Left renal cortex interstitium (tissue), 4 donors: ENCODE measurements at regions not wholly inside any gene's neighbourhood (a gene's known extent, or its start where the extent isn't known, plus 50 kb on each side); places are given as distances from the start of the nearest gene placed in this dataset.
A peak's percentile ranks its signal among the peaks of the same experiment; 100 is the strongest.

Experiments
- DNase-seq, 4 donors: peaks; one replicate each; pipeline ENCODE4 v3.0.0-alpha.2; 2013; ENCODE audit warnings: low read depth in 4 of 4, low spot score in 2 of 4, missing footprints in 1 of 4

GRCh38 chr2:129113776-129114175 lies 795.1 kb upstream of the HS6ST1 start:
- no peak for DNase-seq

- no peak for DNase-seq
Observed at GRCh38 chr2:129117434-129117833, 798.8 kb upstream of the HS6ST1 start.

- DNase-seq = no peak
Observed at GRCh38 chr2:129118296-129118695, 799.6 kb upstream of the HS6ST1 start.

- no peak for DNase-seq
Observed at GRCh38 chr2:129129087-129129486, 810.4 kb upstream of the HS6ST1 start.

GRCh38 chr2:129133692-129134641 lies 815.3 kb upstream of the HS6ST1 start:
- DNase-seq = no peak

- no peak for DNase-seq
Observed at GRCh38 chr2:129135017-129135416, 816.3 kb upstream of the HS6ST1 start.

- no peak for DNase-seq
Observed at GRCh38 chr2:129139380-129139779, 820.7 kb upstream of the HS6ST1 start.

- no peak for DNase-seq
Observed at GRCh38 chr2:129142465-129142864, 823.8 kb upstream of the HS6ST1 start.

- DNase-seq = no peak
Observed at GRCh38 chr2:129144082-129144791, 825.6 kb upstream of the HS6ST1 start.

- no peak for DNase-seq
Observed at GRCh38 chr2:129152514-129152913, 827.0 kb upstream of the RAB6C start.

GRCh38 chr2:129160879-129161278 lies 818.6 kb upstream of the RAB6C start:
- no peak for DNase-seq

GRCh38 chr2:129164220-129164949 lies 815.1 kb upstream of the RAB6C start:
- no peak for DNase-seq

GRCh38 chr2:129165006-129165405 lies 814.5 kb upstream of the RAB6C start:
- DNase-seq = peak in 2 of 4 donors; percentile 5 to 31

GRCh38 chr2:129167456-129167855 lies 812.0 kb upstream of the RAB6C start:
- DNase-seq = no peak

- no peak for DNase-seq
Observed at GRCh38 chr2:129170570-129170969, 808.9 kb upstream of the RAB6C start.

GRCh38 chr2:129174143-129174542 lies 805.3 kb upstream of the RAB6C start:
- no peak for DNase-seq

- DNase-seq = no peak
Observed at GRCh38 chr2:129175051-129175450, 804.4 kb upstream of the RAB6C start.

GRCh38 chr2:129176375-129176774 lies 803.1 kb upstream of the RAB6C start:
- DNase-seq = no peak

GRCh38 chr2:129178356-129178755 lies 801.1 kb upstream of the RAB6C start:
- DNase-seq = no peak

- DNase-seq = no peak
Observed at GRCh38 chr2:129179199-129179598, 800.3 kb upstream of the RAB6C start.

GRCh38 chr2:129180124-129180716 lies 799.2 kb upstream of the RAB6C start:
- no peak for DNase-seq
